Panc1 (cell line): ENCODE measurements at regions not wholly inside any gene's neighbourhood (a gene's known extent, or its start where the extent isn't known, plus 50 kb on each side); places are given as distances from the start of the nearest gene placed in this dataset.

Experiments
- CTCF ChIP-seq: fragments of 450-650 bp; IDR thresholded peaks from 2 replicates; pipeline ENCODE4 v1.5.1; 2017; ENCODE audit warnings: mild to moderate bottlenecking
- POLR2AphosphoS5 ChIP-seq: IDR thresholded peaks from 2 replicates; pipeline ENCODE4 v1.6.1; 2012; ENCODE audit warnings: mild to moderate bottlenecking, low read depth, low read length, moderate library complexity
- SIN3A ChIP-seq: IDR thresholded peaks from 2 replicates; pipeline ENCODE4 v1.6.1; 2012; ENCODE audit warnings: low read depth, mild to moderate bottlenecking, low read length, moderate library complexity, borderline replicate concordance; ENCODE audit not compliant: insufficient read depth

GRCh38 chr19:28397800-28398199, 815.2 kb downstream of the UQCRFS1 start:
- TF ChIP-seq CTCF (no peak), POLR2AphosphoS5 (no peak), SIN3A (no peak)
